ELR (cell line): ENCODE measurements at regions not wholly inside any gene's neighbourhood (a gene's known extent, or its start where the extent isn't known, plus 50 kb on each side); places are given as distances from the start of the nearest gene placed in this dataset.

Experiments
- DNase-seq: peaks from one replicate; pipeline ENCODE4 v3.0.0-alpha.2; 2015; ENCODE audit warnings: low read depth

- DNase-seq: no peak
Observed at GRCh38 chr22:27418261-27418660, 383.3 kb downstream of the MN1 start.

GRCh38 chr22:27419473-27419872 lies 382.1 kb downstream of the MN1 start:
- peak; percentile 13 for DNase-seq

GRCh38 chr22:27420195-27420816 lies 381.2 kb downstream of the MN1 start:
- no peak for DNase-seq

GRCh38 chr22:27420817-27421361 lies 380.7 kb downstream of the MN1 start:
- peak; percentile 46 for DNase-seq

GRCh38 chr22:27422442-27422841 lies 379.1 kb downstream of the MN1 start:
- no peak for DNase-seq

GRCh38 chr22:27424319-27424718 lies 377.2 kb downstream of the MN1 start:
- peak; percentile 19 for DNase-seq

- no peak for DNase-seq
Observed at GRCh38 chr22:27429476-27429875, 372.1 kb downstream of the MN1 start.

DNA sequence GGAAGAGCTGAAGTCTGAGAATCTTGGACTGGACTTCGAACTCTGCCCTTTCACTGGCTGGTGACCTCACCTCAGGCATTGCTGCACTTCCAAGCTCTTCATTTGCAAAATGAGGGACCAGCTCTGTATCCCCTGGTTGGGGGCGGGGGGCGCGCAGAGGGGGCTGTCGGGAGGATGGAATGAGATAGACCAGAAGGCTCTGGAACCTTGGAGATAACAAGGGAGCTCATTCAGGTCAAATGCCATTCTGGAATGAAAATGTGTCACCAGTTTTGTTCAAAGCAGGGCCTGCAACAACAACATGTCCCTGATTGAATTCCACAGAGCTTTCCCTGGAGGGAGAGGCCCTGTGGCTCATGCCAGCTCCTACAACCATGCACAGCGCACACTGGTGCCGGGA lies 370.5 kb downstream of the MN1 start:
- no peak for DNase-seq

DNA sequence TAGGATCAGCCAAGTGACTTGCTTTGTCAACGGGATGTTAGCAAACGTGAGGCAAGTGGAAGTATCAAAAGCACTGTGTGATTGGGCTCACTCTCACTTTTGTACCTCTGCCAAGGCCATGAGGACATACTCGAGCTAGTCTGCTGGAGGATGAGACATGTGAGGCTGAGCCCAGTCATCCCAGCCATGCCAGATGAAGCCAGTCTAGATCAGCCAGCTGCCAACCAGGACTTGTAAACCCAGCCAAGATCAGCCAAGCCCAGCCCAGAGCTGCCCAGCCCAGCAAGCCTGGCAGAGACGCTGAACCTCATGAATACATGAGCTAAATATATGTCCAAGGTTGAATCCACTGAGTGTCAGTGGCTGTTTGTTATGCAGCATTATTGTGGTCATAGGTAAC lies 369.7 kb downstream of the MN1 start:
- no peak for DNase-seq

DNA sequence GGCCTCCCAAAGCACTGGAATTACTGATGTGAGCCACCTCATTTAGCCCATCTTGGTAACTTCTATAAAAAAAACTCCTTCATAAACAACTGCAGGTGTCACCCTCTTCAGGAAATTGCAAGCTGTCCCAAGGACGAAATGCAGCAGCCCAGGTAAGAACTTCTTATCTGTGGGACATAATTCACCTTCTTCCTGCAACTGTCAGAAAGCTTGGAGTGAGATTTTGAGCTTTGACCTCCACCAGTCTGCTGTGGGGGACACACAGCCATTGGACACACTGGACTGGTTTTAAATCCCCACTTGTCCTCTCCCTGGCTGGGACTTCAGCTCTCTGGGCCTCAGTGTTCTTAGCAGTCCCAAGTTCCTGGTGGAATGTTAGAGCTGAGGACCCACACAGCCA lies 368.5 kb downstream of the MN1 start:
- no peak for DNase-seq

DNA sequence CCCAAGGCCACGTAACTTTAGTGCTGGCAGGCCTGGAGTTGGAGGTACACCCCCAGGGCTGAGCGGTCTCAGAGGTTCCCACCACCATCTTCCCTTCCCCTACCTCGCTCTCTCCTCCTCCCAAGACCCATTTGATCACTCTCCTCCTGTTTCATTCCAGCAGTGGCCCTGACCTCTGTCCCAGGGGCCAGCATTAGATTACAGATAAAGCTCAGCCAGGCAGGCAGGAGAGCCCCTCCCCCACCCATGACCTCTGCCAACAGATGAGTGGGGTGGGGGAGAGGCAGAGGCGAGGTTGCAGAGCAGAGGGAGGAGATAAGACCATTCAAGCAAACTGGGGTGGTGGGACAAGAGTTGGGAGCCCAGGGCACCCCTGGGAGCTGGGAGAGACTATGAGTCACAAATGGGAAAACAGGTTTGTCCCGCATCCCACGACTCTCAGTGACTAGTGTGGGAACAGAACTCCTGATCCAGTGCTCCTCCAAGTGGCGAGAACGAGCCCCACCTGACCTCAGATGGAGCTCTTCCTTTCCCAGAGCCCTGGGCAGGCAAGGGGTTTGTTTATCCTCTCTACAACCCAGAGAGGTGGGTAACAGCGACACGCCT lies 367.9 kb downstream of the MN1 start:
- peak; percentile 22 for DNase-seq

DNA sequence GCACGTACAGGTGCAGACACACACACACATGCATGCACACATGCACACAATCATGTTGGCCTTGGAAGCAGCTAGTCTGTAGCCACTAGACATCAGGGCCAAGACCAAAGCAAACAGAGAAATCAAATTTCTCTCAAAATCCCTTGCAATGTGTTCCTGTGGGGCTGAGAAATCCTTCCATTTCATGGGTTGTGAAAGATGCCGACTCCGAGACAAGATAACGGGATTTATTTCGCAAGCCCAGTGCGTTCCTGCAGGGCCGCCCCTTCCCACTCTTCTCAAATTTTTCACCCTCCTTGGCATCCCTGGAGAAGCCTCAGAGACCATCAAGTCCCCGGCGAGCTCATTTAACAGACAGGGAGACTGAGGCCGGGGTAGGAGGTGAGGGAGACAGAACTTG lies 366.7 kb downstream of the MN1 start:
- DNase-seq: no peak

DNA sequence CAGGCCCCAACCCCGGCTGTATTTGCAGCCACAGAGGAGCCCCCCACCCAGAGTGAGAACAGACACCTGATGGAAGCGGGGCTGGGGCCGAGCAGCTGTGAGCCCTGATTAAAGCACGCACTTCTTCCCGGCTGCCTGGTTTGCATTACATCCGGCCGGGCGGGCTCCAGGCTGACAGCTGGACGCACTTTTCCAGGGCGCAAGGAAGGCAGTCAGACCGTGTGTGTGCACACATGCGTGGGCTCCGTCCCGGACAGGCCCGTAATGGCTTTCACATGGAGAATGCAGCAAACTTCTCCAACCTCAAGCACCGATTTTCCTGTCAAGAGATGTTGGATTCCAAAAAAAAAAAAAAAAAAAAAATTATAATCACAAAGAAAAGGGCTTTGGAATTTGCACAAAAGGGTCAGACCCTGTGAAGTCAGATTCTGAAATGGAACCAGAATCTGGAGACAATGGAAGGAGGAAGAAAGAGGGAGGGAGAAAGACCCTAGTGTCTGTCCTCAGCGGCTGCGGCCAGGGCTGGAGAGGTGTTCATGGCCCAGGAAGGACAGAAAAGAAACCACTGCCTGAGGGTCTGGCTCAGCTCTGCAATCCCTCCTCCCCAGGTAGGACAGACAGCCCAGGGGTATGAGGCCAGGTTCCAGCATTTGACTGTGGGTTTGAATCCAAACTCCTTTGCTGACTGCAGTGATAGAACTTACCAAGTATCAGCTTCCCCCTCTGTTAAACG lies 365.5 kb downstream of the MN1 start:
- DNase-seq: peak; percentile 50

DNA sequence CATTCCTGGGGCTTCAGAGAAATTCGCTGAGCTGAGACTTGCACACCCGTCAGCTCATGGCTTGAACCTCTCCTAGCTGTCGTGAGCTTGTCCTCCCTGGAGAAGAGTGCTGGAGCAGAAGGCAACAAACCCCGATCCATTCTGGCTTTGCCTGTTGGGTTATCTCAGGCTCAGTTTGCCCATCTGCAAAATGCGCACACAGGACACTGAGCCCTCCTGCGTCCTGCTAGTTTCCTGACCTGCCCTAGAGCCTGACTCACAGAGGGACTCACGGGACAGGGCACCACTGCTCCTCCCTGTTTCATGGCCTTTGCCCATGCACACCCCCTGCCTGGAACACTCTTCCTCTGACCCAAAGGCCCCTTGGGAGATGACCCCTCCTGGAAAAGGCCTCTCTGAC lies 365.0 kb downstream of the MN1 start:
- no peak for DNase-seq

GRCh38 chr22:27437570-27437969 lies 364.0 kb downstream of the MN1 start:
- no peak for DNase-seq

DNA sequence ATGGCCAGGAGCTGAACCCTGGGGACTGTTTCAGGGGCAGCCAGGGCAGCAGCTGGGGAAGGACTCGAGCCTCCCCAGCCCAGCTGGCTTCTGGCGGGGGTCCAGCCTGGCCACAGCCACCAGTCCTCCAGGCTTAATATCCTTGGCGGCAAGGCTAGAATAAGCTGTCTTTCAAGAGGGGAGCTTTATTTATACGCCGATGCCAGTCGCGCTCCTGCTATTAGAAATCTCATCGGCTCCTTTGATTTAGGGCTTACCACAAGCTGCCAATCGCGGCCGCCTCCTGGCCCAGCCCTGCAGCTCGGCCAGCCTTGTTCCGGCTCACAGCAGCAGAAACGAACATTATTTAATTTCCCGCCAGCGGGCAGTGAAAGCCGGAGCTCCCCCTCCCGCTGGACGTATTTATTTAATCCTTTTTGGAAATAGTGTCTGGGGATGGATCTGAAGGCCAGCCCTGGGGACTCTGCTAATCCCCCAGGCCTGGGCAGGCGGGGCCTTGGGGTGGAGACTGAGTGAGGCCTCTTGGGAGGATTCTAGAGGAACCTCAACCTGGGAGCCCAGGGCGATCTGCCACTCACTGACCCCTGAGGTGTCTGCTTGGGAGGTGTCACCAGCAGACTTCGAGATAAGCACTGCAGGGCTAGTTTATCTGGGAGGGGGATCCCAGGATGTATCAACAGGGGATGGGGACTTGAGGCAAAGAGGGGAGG lies 363.1 kb downstream of the MN1 start:
- no peak for DNase-seq

DNA sequence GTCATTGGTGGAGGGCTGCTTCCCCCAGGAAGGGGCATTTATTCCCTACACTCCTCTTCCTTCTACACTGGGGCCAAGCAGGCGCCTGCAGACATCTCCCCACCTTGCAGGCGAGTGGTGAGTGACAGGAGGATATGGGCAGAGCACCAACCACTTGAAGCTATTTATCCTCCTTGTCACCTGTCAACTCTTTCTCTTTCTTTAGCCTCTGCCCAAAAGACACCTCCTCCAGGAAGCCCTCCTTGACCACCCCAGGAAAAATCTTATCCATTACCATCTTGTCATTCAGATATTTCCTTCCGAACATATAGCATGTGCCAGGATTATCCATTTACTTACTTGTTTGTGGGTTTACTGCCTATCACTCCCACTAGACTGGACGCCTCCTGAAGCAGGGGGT lies 362.4 kb downstream of the MN1 start:
- no peak for DNase-seq

DNA sequence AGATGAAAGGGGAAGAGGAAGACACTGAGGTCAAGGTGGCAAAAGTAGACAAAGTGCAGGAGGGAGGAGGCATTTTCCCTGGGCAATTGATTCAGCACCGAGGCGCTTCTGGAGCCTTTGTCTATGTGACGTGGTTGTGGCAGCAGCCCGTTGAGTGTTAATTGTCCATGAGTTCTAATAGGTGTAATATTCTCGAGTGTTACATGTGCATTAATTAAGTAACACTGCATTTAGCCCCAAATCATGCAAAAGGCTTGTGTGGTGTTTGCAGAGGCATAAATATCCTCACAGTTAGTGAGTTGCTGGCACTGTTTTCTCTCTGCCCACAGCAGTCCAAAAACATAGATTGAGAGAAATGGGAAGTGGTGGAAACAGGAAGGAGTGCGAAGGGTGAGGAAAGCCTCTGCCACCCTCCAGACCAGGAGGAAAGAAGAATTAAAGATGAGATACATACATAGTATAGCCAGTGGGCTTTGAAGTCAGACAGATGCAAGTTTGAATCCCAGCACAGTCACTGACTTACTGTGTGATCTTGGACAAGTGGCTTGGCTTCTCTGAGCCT lies 361.2 kb downstream of the MN1 start:
- DNase-seq: no peak

DNA sequence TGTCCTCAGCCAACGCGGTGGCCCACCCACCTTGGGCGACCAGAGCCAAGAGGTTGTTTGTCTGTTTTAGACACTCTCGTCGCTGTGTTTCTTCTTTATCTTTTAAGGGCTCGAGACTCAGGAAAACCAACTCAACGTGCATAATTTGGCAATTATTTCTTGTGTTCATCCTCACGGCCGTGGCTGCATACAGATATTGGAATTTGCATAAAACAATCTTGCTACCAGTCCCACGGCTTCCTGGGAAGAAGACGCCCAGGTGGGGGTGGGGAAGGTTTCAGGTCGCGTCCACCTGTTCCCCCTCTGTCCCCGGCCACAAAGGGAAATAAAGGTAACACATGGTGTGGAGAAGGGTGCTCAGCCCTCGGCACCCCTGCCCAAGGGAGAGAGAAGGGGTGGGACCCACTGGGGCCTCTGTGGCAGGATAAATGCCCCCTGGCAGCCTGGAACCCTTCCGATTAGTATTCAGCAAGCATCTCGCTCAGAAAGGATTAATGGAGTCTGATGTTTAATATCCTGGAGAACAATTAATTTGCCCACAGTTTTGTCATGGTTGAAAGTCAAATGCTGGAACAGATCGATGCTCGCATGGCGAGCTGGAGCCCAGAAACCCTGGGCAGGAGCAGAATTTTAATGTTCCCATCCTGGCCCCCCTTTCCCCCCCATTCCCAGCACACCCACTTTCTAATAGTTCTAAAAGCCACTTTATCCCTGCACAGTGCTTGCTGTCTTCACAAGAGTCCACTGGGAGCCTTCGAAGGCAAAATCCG lies 359.7 kb downstream of the MN1 start:
- DNase-seq: no peak

GRCh38 chr22:27443306-27443705 lies 358.2 kb downstream of the MN1 start:
- no peak for DNase-seq

DNA sequence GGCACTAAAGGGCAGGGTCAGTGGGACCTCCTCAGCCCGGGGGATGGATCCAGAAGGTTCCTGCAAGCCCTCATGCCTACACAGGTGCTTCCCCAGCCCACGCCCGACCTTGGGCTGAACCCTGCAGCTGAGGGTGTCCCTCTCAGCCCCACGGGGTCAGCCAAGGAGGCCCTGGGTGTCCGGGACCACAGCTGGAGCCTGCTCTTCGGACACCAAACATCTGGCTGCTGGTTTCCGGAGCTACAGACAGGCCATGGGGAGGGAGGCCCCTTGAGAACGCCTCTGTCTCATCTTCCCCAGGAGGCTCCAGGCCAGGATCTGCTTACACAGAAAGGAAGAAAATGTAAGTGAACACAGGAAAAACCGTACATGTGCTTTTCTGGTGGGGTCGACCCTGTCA lies 355.7 kb downstream of the MN1 start:
- no peak for DNase-seq

DNA sequence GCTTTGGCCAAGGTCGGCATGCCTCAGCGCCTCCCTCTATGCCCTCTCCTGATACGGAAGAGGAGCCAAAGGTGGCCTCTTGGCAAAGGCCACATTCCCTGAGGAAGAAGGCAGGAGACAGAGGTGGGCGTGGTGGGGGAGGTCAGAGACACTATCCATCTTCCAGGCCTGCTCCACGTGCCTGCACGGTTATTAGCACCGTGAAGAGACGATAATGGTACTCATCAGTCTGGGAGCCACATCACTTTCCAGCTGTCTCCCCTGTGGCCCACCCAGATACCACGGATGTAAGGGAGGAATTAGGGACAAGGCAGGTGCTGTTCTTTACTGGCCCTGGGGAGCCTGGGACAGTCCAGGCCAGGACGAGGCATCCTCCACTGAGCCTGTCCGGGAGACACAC lies 354.3 kb downstream of the MN1 start:
- no peak for DNase-seq
